Transverse colon (tissue), 4 donors: ENCODE measurements at regions not wholly inside any gene's neighbourhood (a gene's known extent, or its start where the extent isn't known, plus 50 kb on each side); places are given as distances from the start of the nearest gene placed in this dataset.

Experiments
- DNase-seq: peaks from one replicate; pipeline ENCODE4 v3.0.0-alpha.2; 2019
- H3K27ac ChIP-seq, 4 donors: fragments of 200-600 bp; sonication (generic); 2 replicates each; pipeline ENCODE4 v1.5.1; 2016 to 2018; ENCODE audit warnings: inconsistent platforms in 4 of 4
- H3K27me3 ChIP-seq: fragments of 200-600 bp; sonication (generic); 2 replicates; pipeline ENCODE4 v1.5.1; 2017; ENCODE audit warnings: inconsistent platforms
- H3K36me3 ChIP-seq, 4 donors: fragments of 200-600 bp; sonication (generic); 2 replicates each; pipeline ENCODE4 v1.5.1; 2017 to 2019; ENCODE audit warnings: inconsistent platforms in 4 of 4
- H3K4me1 ChIP-seq, 4 donors: fragments of 200-600 bp; sonication (generic); 2 replicates each; pipeline ENCODE4 v1.5.1; 2017 to 2020; ENCODE audit warnings: inconsistent platforms in 4 of 4
- H3K4me3 ChIP-seq, 4 donors: fragments of 200-600 bp; sonication (generic); 1 replicate in 1 of 4; 2 replicates in 3 of 4; pipeline versions ENCODE4 v1.5.1 to v1.6.1; 2017 to 2019; ENCODE audit warnings: inconsistent platforms in 4 of 4
- H3K9me3 ChIP-seq, 2 donors: fragments of 200-600 bp; sonication (generic); 2 replicates each; pipeline ENCODE4 v1.5.1; 2017 to 2019; ENCODE audit warnings: inconsistent platforms in 2 of 2
- CTCF ChIP-seq, 5 experiments: fragments of 200-600 bp in 3 of 5; fragments of 450-650 bp in 2 of 5; sonication (generic) in 3 of 5; IDR thresholded peaks; 1 replicate in 2 of 5; 2 replicates in 3 of 5; pipeline ENCODE4 v1.5.1; 2016 to 2017; ENCODE audit warnings: antibody characterized with exemption in 5 of 5, inconsistent platforms in 3 of 5, mild to moderate bottlenecking in 2 of 5, moderate library complexity in 1 of 5
- EP300 ChIP-seq: sonication (generic); formaldehyde crosslinking; IDR thresholded peaks from one replicate; pipeline ENCODE4 v1.6.1; 2017; ENCODE audit warnings: antibody characterized with exemption, low read depth
- POLR2A ChIP-seq: fragments of 450-650 bp; IDR thresholded peaks from one replicate; pipeline ENCODE4 v1.6.1; 2016; ENCODE audit warnings: antibody characterized with exemption, mild to moderate bottlenecking, moderate library complexity
- POLR2AphosphoS5 ChIP-seq, 3 donors: sonication (generic); formaldehyde crosslinking; IDR thresholded peaks; one replicate each; pipeline ENCODE4 v1.6.1; 2016; ENCODE audit warnings: antibody characterized with exemption in 3 of 3
- WGBS, 2 donors: methylation state at CpG; one replicate each; pipeline ENCODE4 v1.1.5; 2018; ENCODE audit warnings: low coverage in 1 of 2; 5-methylcytosine and 5-hydroxymethylcytosine counted together
- in situ Hi-C, 4 donors: fragments of 200-750 bp; cut with MboI; loops; one replicate each; pipeline versions ENCODE4 v1.15.0 to v1.15.1; 2017; ENCODE audit warnings: low sequenced_read_pairs in 3 of 4, low pct_ligation_motif_present in 1 of 4, low pct_unique_long_range_greater_than_20kb in 1 of 4
- intact Hi-C: fragments of 100-400 bp; cut with DNase I; formaldehyde crosslinking; loops from one replicate; pipeline ENCODE4 v1.15.1; 2023; ENCODE audit warnings: low total_unique reads

GRCh38 chr16:13697568-13697967 lies 222.4 kb upstream of the ERCC4 start:
- DNase-seq, result no peak
- Histone ChIP-seq H3K9me3 (peaks cover 12 to 16% of the 10 kb centered on the region in 2 donors), H3K27ac (no peak overlapping the region), H3K4me3 (no peak overlapping the region), H3K27me3 (no peaks in the 10 kb centered on the region), H3K4me1 (no peaks in the 10 kb centered on the region), H3K36me3 (no peaks in the 10 kb centered on the region)
- intact Hi-C loops, result no loop called here
- in situ Hi-C loops, result no loop called here
- TF ChIP-seq POLR2AphosphoS5 (IDR thresholded peaks at IDR 0.05) (no peak), EP300 (no peak)

GRCh38 chr16:13702614-13703013 lies 217.3 kb upstream of the ERCC4 start:
- in situ Hi-C loops (no loop called here), intact Hi-C loops (no loop called here)
- Histone ChIP-seq H3K27ac (no peak overlapping the region), H3K27me3 (no peaks in the 10 kb centered on the region), H3K4me3 (no peak overlapping the region), H3K36me3 (no peaks in the 10 kb centered on the region), H3K4me1 (no peaks in the 10 kb centered on the region), H3K9me3 (peaks cover 0 to under 1% of the 10 kb centered on the region in 2 donors)
- TF ChIP-seq CTCF (IDR thresholded peaks at IDR 0.05) (no peak), POLR2A (no peak), POLR2AphosphoS5 (IDR thresholded peaks at IDR 0.05) (no peak), EP300 (no peak)
- no peak for DNase-seq
- 49 to 67% methylated on average over 3 to 4 of the region's 4 CpGs for WGBS, 2 donors

GRCh38 chr16:13708347-13709120 lies 211.4 kb upstream of the ERCC4 start:
- in situ Hi-C loops, result no loop called here
- H3K27me3 ChIP-seq, result no peaks in the 10 kb centered on the region
- H3K27ac ChIP-seq, result no peak overlapping the region
- H3K4me1 ChIP-seq, result no peaks in the 10 kb centered on the region
- no peaks in the 10 kb centered on the region for H3K9me3 ChIP-seq
- no peaks in the 10 kb centered on the region for H3K36me3 ChIP-seq
- TF ChIP-seq EP300 (no peak), POLR2AphosphoS5 (IDR thresholded peaks at IDR 0.05) (no peak), POLR2A (no peak), CTCF (IDR thresholded peaks at IDR 0.05) (no peak)
- no peak overlapping the region for H3K4me3 ChIP-seq
- DNase-seq, result no peak
- 13 to 40% methylated on average over 2 to 3 of the region's 3 CpGs for WGBS, 2 donors
- intact Hi-C loops, result no loop called here

GRCh38 chr16:13718748-13719147 lies 201.2 kb upstream of the ERCC4 start:
- 79 to 80% methylated on average over 5 to 7 of the region's 7 CpGs for WGBS, 2 donors
- intact Hi-C loops, result loop anchor here (5.0 kb wide), 1 partner anchor 1701 kb away; no protein-coding TSS in a partner anchor
- in situ Hi-C loops, result no loop called here
- Histone ChIP-seq H3K27me3 (peaks cover 2% of the 10 kb centered on the region), H3K4me3 (no peak overlapping the region), H3K9me3 (no peaks in the 10 kb centered on the region), H3K4me1 (no peaks in the 10 kb centered on the region), H3K27ac (no peak overlapping the region), H3K36me3 (no peaks in the 10 kb centered on the region)
- no peak for DNase-seq
- no peak for TF ChIP-seq CTCF (IDR thresholded peaks at IDR 0.05)
- TF ChIP-seq POLR2AphosphoS5 (IDR thresholded peaks at IDR 0.05), result no peak
- TF ChIP-seq EP300, result no peak
- TF ChIP-seq POLR2A, result no peak
